HG03108 (cell line): ENCODE measurements at regions not wholly inside any gene's neighbourhood (a gene's known extent, or its start where the extent isn't known, plus 50 kb on each side); places are given as distances from the start of the nearest gene placed in this dataset.
"Not testable (repeated sequence)": the region's sequence is repeated elsewhere in the genome, so short reads cannot be mapped to it uniquely, and the experiment has no call there.

Source experiments
- ATAC-seq: cut with Tn5 transposase; IDR thresholded peaks from one replicate; pipeline ENCODE4 v1.9.1; 2021; ENCODE audit warnings: moderate library complexity; ENCODE audit not compliant: unreplicated experiment

DNA sequence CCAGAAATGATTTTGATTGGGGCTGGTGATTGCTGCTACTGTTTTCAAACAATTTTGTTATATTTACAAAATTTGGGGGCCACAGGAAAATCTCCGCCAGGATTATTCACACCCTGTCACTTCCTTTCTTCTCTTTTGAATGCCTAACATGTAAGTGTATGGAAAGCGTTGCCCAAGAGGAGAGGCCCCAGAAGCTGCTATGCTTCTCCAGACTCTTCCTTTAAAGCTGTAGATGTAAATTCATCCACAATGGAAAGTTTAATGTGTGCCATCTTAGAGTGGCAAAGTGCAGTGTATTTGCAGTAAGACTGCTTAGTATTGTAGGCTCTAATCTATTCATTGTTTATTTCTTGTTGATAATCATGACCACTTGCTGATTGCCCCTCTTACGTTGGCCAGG, 136.7 kb upstream of the LRIG3 start:
- ATAC-seq, result no peak

DNA sequence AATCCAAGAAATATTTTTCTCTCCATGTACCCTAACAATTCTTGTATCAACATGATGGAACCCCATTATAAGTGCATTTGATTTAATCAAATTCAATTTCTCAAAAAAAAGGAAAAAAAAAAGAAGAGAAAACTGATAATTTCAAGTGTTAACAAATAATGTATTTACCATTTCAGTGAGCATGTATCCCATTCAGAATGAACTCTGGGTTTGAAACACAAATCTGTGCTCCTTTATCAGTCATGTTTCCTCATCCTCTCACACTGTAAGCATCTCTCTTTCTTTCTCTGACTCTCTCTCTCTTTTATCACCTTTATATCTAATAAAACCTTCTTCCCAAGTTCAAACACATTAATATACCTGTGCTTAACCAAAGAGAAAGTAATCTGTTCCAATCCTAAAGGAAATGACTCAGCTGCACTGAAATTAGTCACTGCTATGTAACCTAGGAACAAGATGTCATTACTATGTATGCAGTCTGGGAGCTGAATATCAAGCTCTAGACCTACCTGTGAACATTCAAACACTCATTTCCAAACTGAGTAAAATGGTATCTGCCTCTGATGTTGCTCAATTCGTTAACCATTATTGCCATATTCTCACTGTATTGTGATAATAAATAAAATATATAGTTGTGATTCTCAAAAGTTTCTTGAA, 135.0 kb upstream of the LRIG3 start:
- ATAC-seq, result peak; percentile 72

DNA sequence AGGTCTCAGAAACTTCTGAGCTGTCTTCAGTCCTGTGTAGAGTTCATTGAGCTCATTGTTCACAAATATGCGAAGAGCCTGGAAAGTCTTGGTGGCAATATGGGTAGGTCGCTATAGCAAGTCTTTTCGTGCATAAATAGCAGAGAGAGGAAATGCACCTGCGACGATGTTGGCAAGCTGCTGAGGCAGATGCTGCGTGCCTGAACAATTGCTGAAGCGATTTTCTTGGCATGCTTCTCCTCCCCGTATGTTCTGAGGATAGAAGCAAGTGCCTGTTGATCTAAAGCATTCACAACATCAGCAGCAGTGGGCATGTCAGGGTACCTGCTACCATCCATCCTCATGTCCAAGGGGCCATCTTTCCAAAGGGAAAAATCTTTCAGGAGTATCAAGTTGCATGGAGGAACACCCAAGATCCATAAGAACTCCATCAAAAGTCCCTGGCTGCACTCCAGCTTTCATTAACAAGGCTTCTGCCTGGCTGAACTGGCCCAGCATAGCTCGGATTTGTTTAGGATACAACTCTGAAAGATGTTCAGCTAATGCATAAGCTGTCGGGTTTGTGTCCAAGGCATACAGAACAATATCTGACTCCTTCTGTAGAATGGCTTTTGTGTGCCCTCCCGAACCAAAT, 133.1 kb upstream of the LRIG3 start:
- ATAC-seq, result not testable (repeated sequence)

DNA sequence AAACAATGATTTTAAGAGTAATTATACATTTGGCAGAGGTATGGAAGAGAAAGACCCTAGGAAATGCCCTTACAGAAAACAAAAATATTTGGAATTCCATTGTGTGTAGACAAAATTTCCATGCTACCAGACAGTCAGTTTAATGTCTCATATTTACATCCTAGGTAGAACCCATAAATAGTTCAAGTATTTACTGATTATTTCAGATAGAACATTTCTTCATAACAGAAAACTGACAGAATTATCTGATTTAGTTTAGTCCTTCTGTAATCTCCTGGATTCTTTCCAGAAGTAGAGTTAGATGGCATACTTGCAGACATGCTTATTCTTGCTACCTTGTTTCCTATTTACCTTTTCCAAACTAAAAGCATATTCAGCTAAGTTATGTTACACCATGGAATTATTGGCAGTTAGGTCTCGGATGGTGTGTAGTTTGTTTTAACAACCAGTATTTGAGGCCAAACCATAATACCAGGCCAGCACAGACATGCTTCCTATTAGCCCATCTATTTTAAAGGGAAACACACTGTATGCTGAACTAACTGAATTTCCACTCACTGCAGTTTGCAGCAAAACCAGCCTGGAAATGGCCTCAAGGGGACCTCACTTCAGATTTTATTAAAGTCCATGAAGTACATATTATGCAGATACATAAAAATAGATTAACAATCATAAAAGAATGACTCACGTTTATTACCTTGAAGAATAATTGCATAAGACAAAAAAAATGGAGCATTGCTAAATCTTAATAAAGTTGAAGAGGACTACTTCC, 126.6 kb upstream of the LRIG3 start:
- no peak for ATAC-seq

- no peak for ATAC-seq
These were observed 124.5 kb upstream of the LRIG3 start for GRCh38 chr12:59044791-59045190.

DNA sequence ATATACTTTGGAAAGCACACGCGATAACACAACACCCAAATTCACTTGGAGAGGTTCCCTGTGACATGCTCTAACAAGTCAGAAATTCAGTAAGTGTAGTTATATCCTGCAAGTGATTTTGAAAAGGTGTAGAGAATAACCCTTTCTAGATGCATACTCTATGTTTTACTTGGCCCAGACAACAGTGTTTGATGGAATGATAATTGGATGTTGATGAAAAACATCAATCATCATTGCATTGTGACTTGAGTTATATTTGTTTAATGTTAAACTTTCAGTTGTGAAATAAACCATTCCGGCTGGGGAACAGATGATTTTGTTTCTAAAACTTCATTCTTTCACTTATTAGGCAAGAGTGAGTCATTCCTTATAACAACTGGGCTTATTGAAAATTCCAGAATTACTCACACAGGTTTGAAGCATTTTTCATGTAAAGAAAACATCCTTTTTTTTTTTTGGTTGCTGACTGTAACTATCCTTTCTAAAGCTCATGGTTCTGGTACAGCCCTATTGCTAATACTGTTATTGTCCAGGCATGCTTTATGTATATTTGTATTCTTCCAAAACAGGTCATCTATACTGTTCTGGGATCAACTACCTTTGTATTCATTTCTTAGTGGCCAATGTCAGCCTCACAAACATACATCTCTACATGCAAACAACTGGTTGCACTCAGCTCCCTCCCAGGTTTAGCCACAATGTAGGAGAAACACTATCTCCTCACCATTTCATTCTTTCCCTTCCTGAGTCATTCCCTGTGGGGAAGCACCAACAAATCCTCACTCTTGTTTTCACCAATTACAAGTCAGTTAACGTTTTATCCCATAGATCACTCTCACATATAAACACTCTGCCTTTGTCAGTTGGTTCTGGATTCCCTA, 121.2 kb upstream of the LRIG3 start:
- no peak for ATAC-seq

DNA sequence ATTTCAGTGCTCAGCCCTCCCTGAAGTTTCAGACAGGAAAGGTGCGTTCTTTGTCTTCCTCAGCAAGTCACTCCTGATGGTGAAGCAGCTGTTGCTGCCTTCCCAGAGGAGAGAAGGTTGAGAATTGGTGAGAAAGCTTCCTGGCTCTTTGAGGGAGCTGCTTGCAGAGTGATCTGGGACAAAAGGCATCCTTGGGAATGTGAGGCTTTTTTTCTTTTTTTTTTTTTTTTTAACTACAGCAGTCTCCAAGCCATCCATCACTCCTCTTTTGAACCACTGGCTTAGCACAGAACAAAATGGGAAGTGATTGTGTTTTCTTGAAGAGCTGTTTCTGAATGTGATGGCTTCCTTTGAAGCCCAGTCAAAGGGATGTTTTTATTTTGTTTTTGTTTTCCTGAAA, 120.4 kb upstream of the LRIG3 start:
- no peak for ATAC-seq

- ATAC-seq, result no peak
These were observed 119.7 kb upstream of the LRIG3 start for GRCh38 chr12:59040043-59040442.

GRCh38 chr12:59039005-59039404, 118.7 kb upstream of the LRIG3 start:
- no peak for ATAC-seq

DNA sequence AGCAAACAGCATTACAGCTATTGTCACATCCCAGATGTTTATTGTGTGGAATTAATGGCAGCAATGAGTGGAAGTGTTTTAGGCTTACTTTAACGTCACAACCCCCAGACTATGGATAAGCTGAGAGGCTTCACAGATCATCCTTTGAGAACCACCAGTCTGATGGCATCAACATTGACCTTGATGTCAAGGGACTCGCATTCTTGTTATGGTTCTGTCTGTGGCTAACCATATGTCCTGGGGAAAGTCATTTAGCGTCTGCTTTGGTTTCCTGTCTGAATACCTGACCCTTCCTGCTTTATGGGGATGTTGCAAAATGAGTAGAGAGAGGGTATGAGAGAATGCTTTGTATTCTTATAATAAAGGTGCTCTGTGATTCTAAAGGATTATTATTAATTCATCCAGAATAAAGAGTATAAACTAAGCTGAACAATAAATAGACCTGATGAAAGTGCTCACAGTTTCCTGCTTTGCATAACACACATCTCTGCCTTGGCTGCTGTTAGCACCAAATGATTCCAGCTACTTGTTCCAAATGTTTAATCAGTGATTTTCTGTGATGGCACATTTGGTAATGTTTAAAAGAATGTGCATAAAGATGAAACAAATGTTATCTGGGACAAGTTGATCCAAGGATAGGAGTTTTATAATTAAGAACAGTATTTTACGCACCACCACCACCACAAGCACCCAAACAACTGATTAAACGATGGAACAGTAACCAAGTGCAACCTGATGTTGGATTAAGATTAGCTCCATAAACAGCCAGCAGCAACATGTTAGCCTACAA, 116.9 kb upstream of the LRIG3 start:
- ATAC-seq, result no peak

DNA sequence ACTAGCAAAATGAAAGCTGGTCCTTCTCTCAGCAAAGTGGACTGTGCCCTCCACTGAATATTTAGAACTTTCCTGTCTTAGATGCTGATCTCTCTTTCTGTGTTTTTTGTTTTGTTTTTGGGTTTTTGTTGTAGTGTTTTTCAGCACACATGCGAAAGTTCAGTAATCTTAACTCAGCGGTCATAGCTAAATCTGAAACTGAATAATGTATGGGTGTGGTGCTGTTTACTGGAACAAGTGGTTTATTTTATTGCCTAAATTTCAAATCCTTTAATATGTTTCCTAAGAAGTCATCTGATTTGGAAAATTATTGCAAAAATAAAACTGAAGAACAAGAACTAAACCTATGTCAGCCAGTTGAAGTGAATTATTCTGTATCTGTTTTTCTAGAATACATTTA, 116.0 kb upstream of the LRIG3 start:
- ATAC-seq, result no peak

DNA sequence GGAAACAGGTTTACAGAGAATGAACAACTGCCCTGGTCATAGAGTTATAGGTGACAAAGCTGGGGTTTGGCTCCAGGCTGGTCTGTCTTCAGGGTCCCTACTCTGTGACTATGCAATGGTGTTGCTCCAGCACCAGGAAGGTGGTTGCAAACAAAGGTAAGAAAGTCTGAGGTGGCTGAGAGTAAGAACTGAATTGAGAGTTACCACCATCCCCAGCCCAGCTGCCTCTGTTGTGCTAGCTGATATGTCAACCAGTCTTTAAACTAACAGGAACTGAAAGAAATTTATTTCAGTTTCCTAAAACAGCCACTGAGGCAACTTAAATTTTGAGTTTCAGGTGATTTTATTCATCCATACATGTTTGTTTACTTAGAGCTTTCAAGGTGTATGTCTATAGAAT, 111.0 kb upstream of the LRIG3 start:
- no peak for ATAC-seq

- no peak for ATAC-seq
These were observed 110.1 kb upstream of the LRIG3 start for GRCh38 chr12:59030415-59030814.

- ATAC-seq, result no peak
These were observed 106.9 kb upstream of the LRIG3 start for GRCh38 chr12:59027199-59027598.

DNA sequence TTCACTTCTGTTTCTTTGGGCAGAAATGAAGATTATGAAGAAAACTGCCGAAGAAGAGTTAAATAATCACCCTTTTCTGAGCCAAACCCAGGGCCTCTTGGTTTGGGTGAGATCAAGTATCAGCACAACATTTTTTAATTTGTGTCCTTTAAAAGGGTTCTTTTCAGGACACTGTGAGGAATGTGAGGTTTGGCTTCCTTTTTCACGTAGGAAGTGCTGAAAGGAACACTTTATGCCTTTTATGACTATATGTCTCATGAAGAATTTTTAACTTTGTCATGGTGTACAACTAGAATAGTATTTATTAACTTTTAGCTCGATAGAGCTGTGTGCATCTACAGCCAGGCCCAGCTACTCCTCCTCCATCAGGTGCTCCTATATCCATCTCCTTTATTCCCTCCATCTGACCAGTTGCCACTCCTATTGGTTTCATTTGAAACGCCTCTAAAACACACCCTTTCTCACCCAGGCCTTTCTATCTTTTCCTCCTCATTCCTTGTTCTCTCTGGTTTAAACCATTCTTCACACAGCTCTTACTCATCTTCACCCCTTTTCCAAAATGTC, 103.6 kb upstream of the LRIG3 start:
- no peak for ATAC-seq

DNA sequence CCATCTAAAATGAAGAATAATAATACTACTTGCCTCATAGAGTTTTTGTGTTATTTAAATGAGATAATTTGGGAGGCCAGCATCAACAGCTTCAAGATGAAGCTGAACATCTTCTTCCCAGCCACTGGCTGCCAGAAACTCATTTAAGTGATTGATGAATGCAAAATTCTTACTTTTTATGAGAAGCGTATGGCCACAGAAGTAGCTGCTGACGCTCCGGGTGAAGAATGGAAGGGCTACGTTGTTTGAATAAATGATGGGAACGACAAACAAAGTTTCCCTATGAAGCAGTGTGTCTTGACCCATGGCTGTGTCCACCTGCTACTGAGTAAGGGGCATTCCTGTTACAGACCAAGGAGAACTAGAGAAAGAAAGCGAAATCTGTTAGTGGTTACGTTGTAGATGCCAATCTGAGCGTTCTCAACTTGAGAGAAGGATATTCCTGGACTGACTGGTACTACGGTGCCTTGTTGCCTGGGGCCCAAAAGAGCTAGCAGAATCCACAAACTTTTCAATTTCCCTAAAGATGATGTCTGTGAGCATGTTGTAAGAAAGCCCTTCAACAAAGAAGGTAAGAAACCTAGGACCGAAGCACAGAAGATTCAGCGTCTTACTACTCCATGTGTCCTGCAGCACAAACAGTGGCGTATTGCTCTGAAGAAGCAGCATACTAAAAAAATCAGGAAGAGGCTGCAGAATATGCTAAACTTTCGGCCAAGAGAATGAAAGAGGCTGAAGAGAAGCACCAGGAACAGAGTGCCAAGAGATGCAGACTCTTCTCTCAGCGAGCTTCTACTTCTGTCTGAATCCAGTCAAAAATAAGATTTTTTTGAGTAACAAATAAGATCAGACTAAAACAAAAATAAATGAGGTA, 100.0 kb upstream of the LRIG3 start:
- ATAC-seq, result no peak

DNA sequence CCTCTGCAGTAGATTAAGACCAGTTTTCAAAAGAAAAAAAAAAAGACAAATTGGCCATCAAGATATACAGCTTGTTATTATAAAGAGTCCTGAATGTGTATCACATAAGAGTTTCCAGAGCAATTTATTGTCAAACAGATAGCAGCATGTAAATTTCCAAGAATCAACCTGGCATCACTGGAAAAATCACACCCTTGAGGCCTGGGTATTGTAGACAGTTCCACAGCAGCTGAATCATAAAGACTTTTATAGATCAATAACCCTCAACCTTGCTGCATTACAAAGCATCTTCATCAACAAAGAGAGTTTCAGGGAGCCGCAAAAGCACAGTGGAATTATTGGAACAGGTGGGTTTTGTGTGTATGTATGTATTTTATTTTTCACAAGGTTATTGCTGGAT, 94.6 kb upstream of the LRIG3 start:
- no peak for ATAC-seq

DNA sequence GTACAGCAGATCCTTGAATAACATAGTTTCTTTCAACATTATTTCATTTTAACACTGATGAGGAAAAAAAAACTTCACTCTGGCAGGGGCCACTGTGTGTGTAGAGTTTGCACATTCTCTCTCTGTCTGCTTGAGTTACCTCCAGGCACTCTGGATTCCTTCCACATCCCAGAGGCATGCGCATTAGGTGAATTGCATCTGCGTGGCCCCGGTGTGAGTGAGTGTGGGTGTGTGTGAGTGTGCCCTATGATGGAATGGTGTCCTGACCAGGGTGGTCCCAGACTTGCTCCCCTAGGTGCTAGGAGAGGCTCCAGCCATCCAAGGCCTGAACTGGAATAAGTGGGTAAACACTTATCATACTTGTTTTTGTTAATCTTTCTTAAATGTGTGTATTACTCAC, 90.6 kb upstream of the LRIG3 start:
- no peak for ATAC-seq

DNA sequence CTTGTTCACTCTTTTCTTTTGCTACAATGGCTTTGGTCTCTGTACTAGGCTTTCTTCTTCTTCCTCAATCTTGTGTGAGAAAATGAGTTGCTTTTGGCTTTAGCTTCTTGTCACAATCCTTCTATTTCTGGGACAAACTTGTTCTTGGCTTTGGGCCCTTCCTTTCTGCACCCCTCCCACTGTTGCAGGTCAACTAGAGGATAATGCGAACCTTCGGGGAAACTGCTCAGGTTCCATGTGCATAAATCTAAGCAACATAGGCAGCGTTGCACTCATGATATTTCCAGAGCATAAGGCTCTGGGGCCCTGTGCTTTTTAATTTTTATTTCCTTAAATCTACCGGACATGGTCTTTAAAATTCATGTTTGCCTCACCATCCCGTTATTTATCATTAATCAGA, 89.8 kb upstream of the LRIG3 start:
- no peak for ATAC-seq
